ENCODE measurements at regions not wholly inside any gene's neighbourhood (a gene's known extent, or its start where the extent isn't known, plus 50 kb on each side); places are given as distances from the start of the nearest gene placed in this dataset.

DNA sequence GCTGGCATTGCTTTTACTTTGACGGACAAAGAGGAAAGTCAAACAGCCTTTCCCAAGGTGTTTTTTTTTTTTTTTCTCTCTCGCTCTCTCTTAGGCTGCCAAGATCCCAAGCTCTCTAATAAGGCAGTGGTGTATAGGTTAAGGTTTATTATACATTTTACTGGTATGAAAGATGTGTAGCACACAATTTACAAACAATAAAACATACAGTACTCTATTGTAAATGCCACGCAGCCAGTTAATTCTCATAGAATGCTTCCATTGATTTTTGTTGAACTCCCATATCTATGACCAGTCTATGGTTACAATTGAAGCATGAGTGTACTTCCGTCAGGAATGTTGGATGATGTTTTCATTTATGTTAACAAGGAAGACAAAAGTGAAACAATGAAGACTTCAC is 106.4 kb upstream of the GSC start:
- DNase-seq: no peak
- intact Hi-C loops (cut with DNase I): no loop called here

DNA sequence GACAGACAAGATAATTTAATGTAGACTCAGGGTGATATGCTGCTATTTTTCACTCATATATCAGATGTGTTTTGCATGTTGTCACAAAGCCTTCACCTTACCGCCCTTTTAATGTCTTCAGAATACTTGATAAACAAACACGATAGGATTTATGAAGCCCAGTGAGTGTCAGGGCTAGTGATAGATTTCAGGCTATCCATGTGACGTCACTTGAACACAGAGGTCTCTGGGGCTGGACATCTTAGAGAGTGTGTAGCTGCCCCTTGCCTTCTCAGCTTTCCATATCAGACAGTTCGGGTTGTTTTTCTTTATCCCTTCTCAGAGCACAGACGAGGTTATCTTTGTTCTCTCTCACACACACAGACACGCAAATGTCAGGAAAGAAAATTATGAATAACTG is 105.3 kb upstream of the GSC start:
- DNase-seq: no peak
- intact Hi-C loops (cut with DNase I): no loop called here

DNA sequence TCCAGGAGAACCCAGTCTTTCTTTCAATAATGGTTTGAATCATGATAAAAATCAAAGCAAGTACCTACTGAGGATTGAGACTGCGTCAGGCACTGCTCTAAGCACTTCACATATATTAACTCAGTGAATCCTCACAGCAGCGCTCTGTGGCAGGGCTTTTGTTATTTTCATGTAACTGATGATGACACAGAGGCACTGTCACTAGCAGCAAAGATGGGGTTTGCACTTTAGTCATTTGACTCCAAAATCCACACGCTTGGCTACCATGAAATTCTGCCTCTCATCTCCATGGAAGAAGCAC is 98.8 kb upstream of the GSC start:
- intact Hi-C loops (cut with DNase I): no loop called here
- peak in 1 of 42 donors; percentile 9 for DNase-seq

DNA sequence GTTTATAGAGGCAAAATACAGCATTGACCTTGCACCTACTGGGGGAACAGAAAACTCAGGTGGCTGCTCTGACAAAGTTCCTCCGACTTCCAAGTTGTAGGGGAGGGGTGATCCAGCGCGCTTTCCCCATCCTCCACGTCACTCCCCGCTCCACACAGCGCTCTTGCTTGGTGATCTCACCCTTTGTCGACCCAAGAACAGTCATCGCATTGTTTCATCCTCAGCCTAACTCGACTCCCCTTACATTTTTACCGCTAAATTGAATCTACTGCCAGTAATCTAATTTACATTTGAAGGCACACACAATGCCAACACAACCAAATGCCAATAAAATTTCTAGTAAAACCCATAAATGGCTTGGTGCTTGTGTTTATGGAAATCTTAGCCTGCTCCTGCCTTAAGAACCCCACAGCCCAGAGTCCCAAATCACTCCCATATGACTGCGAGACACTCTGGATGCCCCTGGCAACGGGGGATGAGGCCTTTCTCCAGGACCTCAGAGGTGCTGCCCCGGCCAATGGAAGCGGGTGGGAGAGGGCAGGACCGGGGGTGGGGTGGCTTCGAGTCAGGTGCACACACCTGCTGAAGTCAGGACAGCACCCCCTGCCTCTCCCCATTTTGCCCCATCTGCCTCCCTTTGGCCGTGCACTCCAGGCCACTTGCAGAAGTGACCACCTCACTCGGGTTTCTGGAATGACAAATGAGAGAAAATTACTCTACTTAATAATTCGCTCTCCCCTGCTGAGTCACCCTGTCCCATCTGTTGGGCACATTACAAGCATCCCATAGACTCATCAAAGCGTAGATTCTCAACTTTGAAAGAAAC is 98.2 kb upstream of the GSC start:
- intact Hi-C loops (cut with DNase I): no loop called here
- peak; percentile 33 to 90 (median 68) for DNase-seq

DNA sequence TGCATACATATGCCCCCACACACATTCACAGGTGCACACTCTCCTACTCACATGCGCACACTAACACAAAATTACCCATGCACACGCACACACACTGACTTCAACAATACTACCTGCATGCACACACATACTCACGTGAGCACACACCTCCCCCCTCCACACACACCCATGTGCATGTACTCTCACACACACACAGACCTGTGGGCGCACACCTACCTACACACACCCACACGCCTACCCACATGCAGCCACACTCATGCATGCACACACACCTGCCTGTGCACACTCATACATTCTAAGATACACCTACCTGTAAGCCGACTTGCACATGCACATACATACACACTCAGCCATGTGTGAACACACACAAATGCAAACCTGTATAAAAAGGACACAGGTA is 97.3 kb upstream of the GSC start:
- no peak for DNase-seq
- intact Hi-C loops (cut with DNase I): no loop called here

DNA sequence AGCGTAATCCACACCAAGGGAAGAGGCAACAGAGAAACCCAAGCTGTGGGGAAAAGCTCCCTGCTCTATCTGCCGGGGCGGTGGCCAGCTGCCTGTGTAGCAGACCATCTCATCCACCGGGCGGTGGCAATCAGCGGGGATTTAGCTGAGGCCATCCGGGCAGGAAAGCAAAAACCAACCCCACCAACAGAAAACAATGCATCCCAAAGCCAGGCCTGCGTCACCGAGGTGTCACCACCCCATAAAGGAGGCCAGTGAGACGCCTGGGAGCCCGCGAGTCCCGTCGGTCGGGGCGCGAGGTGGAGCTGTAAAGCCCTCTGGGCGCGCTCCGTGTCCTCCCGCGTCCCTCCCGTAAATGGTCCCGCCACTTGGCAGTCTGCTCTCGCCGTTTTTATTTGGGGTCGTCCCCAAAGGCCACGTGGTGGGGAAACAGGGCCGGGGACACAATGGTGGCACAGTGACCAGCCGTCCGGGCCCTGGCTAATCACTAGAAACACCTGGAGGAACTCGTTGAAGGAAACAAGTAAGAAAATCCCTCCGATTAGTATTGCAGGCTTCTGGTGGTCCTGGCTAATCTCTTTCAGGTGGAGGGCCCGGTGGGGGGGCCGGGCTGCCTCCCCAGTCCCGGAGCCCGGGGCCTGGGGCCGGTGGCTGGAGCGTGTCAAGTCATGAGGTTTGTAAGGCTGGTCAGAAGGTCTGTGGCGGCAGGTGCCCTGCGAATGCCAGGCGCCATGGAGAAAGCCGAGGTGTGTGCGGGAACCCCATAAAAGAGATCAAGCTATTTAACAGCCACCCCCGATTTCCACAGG is 94.7 kb upstream of the GSC start:
- intact Hi-C loops (cut with DNase I): no loop called here
- peak in 10 of 42 donors; percentile 7 to 53 (median 18) for DNase-seq

DNA sequence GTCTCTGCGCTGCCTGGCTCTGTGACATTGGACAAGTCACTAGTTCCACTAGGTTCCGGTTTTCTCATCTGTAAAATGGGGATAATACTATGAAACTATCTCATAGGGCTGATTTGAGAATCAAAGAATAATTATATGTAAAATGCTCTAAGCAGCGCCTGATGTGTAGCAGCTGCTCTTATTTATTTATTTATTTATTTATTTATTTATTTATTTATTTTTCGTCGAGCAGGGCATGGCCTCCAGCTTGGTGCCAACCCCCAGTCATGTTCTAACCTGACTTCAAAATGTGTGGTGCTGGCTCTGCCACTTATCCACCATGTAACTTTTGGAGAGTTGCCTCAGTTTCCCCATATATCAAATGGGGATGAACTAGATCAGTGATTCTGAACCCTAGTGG is 93.5 kb upstream of the GSC start:
- no peak for DNase-seq
- intact Hi-C loops (cut with DNase I): no loop called here

DNA sequence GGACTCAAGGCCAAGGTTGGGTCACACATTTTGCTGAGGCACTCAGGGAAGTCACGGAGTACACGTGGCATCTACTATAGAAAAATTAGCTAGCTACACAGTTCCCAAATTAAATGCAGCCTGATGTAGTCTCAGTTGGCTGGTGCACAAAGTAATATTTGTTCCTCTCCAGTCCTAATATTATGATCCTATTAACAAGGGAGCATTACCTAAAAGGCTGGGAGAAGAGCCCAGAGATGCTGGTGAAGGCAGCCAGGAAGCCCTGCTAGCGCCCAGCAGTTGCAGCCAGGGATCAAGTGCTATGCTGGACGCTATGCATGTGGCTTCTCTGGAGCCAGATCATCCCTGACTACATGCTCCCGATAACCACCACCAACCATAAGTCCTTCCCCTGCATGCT is 88.0 kb upstream of the GSC start:
- intact Hi-C loops (cut with DNase I): no loop called here
- DNase-seq: peak in 3 of 42 donors; percentile 4 to 54 (median 14)

DNA sequence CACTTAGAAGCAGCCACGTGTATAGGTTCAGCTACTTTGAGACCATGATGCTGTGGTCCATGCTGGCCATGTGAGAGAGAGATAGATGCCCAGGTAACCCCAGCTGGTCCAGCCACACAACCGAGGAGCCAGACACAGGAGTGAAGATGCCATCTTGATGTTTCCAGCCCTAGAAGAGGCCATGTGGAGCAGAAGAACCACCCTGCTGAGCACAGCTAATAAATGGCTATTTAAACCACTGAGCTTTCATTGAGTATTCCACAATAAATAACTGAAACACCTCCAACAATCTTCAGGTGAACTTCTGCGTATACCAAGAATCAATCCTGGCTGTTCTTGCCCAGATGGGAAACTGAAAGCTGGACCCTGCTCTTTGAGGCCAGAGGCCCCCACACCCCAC is 84.0 kb upstream of the GSC start:
- intact Hi-C loops (cut with DNase I): no loop called here
- DNase-seq: no peak

DNA sequence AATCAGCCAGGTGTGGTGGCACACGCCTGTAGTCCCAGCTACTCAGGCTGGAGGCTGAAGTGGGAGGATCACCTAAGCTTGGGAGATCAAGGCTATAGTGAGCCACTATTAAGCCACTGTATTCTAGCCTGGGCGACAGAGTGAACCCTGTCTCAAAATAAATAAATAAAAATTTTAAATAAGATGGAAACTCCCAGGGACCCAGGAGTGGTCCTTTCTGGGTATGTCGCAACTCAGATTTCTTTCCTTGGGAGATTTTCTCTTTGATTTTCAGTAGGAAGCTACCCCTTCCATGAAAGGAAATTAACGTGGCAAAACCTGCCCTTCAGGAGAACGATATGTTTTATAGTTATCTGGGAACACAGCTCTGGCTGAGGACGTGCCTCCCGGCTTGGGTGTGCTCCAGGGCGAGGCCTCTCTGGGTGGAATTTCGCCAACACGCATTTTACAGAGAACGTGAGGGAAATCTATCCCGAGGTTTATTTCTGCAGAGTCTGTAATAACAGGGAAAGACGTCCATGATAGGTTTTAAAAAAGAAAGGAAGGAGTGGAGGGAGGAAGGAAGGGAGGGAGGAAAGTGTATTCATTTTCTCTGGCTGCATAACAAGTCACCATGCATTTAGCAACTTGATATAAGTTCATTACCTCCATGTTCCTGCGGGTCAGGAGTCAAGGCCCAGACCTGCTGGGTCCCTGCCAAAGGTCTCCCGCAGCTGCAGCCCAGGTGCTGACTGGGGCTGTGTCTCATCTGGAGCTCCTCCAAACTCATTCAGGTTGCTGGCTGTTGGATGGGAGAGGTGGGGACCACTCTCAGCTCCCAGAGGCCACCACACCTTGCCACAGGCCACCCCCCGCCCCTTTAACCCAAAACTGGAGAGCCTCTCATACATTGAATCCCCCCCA is 80.6 kb upstream of the GSC start:
- DNase-seq: no peak
- intact Hi-C loops (cut with DNase I): no loop called here

DNA sequence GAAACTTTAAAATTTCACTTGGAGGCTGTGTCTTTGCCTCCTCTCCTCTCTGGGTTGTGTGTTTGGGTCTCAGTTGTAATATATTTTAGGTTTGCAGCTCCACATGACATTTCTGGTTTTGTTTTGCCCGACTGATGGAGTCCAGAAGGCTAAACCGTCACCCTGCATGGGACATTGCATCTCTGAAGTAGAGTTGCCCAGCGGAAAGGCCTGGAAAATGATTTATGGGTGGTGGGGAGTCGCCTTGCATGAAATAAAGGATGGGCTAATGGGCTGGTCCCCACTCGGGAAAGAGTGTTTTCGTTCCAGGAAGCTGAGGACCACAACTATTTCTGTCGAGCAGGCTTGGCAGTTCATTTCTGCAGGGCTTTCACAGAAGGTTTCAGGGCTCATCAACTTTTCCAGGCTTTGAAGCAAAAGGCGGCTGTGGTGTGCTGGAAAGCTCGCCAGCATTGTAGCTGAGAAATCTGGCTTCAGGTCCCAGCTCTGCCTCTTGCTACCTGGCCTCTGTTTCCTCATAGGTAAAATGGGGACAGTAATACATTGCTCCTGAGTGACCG is 74.8 kb upstream of the GSC start:
- no peak for DNase-seq
- intact Hi-C loops (cut with DNase I): no loop called here

DNA sequence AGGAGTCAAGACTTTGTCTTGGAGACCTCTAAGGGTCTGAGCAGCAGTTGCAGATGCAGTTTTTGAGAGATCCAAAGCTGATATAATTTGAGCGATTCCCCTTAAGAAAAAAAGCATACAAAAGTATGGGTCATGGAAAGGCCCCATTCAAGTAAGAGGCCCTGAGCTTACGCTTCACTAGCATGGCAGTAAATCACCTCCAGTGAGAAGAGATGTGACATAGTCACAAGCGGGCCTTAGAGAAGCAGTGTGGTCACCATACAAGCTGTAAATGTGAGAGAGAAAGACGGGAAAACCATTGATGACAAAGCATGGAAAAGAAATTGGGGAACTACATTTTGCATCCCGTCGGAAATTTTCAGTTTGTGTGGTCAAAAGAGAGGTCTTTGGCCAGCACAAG is 70.6 kb upstream of the GSC start:
- no peak for DNase-seq
- intact Hi-C loops (cut with DNase I): no loop called here

DNA sequence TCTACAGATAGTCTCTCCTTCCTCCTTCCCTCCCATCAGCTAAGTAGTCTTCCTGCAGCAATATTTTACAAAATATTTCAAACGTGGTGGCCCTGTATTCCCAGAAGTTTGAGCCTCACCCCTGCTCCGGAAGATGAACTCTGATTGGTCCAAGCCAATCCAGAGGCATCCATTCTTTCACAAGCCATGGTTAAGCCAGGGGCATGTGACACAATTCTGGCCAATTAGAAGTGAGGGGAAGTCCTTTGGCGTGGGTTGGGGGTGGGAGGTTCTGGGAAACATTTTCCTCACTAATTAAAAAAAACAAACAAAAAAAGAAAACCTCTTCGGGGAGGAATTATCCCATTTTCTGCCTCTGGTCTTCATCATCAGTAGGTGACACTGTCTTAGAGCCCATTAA is 69.4 kb upstream of the GSC start:
- intact Hi-C loops (cut with DNase I): no loop called here

DNA sequence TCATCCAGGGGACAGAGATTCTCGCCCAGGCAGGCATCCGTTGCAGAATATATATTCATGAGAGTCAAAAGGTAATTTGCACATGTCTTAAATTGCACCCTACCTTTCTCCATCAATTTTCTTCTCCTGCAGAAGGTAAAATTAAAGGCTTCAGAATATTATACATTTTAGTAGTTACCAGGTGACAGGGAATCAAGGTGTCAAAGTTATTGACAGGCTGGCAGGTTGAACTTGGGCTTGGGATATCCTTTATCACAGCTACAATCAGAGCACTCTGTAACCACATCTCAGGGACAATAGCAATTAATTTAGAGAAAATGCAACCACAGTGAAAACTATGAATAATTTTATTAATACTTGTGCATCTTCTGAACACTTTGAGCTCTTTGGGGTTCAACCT is 66.9 kb upstream of the GSC start:
- intact Hi-C loops (cut with DNase I): no loop called here
- no peak for DNase-seq

More for the DNA sequence above, 69.4 kb upstream of the GSC start:
- DNase-seq: no peak

DNA sequence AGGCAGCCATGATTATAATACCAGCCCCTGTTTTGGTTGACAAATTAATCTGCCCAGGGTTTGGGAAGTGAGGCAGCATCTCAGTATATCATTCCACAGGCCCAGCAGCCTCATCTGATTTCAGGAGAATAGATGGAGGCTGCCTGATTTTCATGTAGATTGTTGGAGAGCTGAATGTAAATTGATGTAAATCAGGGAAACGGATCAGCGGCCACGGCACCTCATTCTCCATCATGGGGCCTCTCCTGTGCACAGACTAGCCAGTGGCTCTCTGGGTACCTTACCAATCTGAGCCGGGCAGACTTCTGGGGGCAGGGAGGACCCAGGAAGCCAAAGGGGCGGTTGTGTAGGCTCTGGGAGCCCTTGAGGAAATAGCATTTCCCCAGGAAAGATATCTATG is 63.7 kb upstream of the GSC start:
- DNase-seq: no peak
- intact Hi-C loops (cut with DNase I): no loop called here

DNA sequence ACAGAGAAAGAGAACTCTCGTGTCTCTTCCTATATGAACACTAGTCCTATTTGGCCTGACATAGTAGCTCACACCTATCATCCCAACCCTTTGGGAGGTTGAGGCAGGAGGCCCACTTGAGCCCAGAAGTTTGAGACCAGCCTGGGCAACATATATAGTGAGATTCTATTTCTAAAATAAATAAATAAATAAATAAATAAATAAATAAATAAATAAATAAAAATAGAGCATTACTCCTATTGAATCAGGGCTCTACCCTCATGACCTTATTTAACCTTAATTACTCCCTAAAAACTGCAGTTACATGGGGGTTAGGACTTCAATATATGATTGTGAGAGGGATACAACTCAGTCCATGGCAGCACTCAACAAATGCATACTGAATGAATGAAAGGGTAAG is 61.2 kb upstream of the GSC start:
- no peak for DNase-seq
- intact Hi-C loops (cut with DNase I): no loop called here

DNA sequence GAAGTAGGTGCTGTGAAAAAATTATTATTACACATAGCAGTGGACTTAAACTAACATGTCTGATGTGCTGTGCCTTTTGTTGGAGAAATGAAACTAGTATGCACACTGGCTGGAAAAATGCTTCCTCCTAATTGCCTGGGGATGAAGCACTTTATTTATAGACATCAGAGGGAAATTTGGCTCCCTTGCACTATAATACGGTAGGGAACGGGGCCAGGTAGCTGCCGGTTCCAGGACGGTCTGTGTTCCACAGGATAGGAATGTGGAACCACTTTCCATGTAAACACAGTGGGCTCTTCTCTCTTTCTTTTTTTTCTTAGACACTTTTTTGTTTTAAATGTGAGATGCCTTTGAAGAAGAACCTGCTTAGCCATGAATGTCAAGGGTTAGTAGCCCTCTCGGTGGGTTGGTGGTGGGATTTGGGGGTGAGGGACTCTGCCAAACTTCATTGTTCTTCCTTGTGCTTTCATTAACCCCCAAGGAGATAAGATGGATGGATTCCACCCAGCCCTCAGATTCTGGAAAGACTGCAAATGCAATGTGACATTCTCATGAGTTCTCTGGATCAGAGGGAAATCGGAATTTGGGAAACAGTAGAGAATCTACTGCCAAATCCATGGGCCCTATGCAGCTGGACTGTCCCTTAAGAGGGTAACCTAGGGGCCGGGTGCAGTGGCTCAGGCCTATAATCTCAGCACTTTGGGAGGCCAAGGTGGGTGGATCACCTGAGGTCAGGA is 58.0 kb upstream of the GSC start:
- intact Hi-C loops (cut with DNase I): no loop called here
- peak in 1 of 42 donors; percentile 3 for DNase-seq

DNA sequence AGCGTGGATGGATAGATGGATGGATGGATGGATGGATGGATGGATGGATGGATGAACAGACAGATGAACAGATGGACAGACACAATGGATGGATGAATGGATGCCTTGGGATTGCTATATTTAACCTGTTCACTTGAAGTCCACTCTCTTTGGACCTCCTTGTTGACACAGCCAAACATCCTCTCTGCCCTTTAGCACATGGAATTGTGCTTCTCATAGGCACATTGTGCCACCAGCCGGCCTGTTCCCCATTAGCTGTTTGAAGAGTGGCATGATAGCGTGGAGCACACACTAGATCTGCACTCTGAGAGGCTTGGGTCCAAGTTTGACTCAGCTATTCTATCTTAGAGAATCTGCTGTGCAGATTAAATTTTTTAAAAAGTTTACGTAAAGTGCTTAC is 56.9 kb upstream of the GSC start:
- intact Hi-C loops (cut with DNase I): no loop called here
- no peak for DNase-seq
